Transverse colon (tissue), 4 donors: ENCODE measurements at regions not wholly inside any gene's neighbourhood (a gene's known extent, or its start where the extent isn't known, plus 50 kb on each side); places are given as distances from the start of the nearest gene placed in this dataset.
"Not testable (repeated sequence)": the region's sequence is repeated elsewhere in the genome, so short reads cannot be mapped to it uniquely, and the experiment has no call there.

Experiments
- DNase-seq: peaks from one replicate; pipeline ENCODE4 v3.0.0-alpha.2; 2019
- H3K27ac ChIP-seq, 4 donors: fragments of 200-600 bp; sonication (generic); 2 replicates each; pipeline ENCODE4 v1.5.1; 2016 to 2018; ENCODE audit warnings: inconsistent platforms in 4 of 4
- H3K27me3 ChIP-seq: fragments of 200-600 bp; sonication (generic); 2 replicates; pipeline ENCODE4 v1.5.1; 2017; ENCODE audit warnings: inconsistent platforms
- H3K36me3 ChIP-seq, 4 donors: fragments of 200-600 bp; sonication (generic); 2 replicates each; pipeline ENCODE4 v1.5.1; 2017 to 2019; ENCODE audit warnings: inconsistent platforms in 4 of 4
- H3K4me1 ChIP-seq, 4 donors: fragments of 200-600 bp; sonication (generic); 2 replicates each; pipeline ENCODE4 v1.5.1; 2017 to 2020; ENCODE audit warnings: inconsistent platforms in 4 of 4
- H3K4me3 ChIP-seq, 4 donors: fragments of 200-600 bp; sonication (generic); 1 replicate in 1 of 4; 2 replicates in 3 of 4; pipeline versions ENCODE4 v1.5.1 to v1.6.1; 2017 to 2019; ENCODE audit warnings: inconsistent platforms in 4 of 4
- H3K9me3 ChIP-seq, 2 donors: fragments of 200-600 bp; sonication (generic); 2 replicates each; pipeline ENCODE4 v1.5.1; 2017 to 2019; ENCODE audit warnings: inconsistent platforms in 2 of 2
- WGBS, 2 donors: methylation state at CpG; one replicate each; pipeline ENCODE4 v1.1.5; 2018; ENCODE audit warnings: low coverage in 1 of 2; 5-methylcytosine and 5-hydroxymethylcytosine counted together
- in situ Hi-C, 4 donors: fragments of 200-750 bp; cut with MboI; loops; one replicate each; pipeline versions ENCODE4 v1.15.0 to v1.15.1; 2017; ENCODE audit warnings: low sequenced_read_pairs in 3 of 4, low pct_ligation_motif_present in 1 of 4, low pct_unique_long_range_greater_than_20kb in 1 of 4
- intact Hi-C: fragments of 100-400 bp; cut with DNase I; formaldehyde crosslinking; loops from one replicate; pipeline ENCODE4 v1.15.1; 2023; ENCODE audit warnings: low total_unique reads
- small RNA-seq, 4 donors: library from RNA; depleted of rRNA; stranded (forward); fragments of <200 nt; gene quantifications; one replicate each; pipeline ENCODE3, GENCODE V24; 2016

- WGBS, 2 donors: no CpG with 5 or more reads among the region's 2 CpGs
- intact Hi-C loops, in situ Hi-C loops: not testable (repeated sequence)
These were observed 51.1 kb upstream of the MTLN start for GRCh38 chr2:110263462-110263861.

More at GRCh38 chr2:110263462-110263861, 51.1 kb upstream of the MTLN start:
- not testable (repeated sequence) for H3K27me3 ChIP-seq, H3K4me3 ChIP-seq, H3K9me3 ChIP-seq, H3K4me1 ChIP-seq, DNase-seq, H3K36me3 ChIP-seq, H3K27ac ChIP-seq

Small RNAs in the stretch of these regions (small RNA-seq; reads per million reads assigned to genes)
- 0 reads per million in 4 donors for gene MIR4436B2
